Liver (tissue), 3 donors: ENCODE measurements at regions not wholly inside any gene's neighbourhood (a gene's known extent, or its start where the extent isn't known, plus 50 kb on each side); places are given as distances from the start of the nearest gene placed in this dataset.

Source experiments
- ATF3 ChIP-seq: IDR thresholded peaks from 2 replicates; pipeline ENCODE4 v1.6.1; 2016; ENCODE audit warnings: antibody characterized with exemption
- EGR1 ChIP-seq, 2 donors: IDR thresholded peaks; 2 replicates each; pipeline ENCODE4 v1.6.1; 2016 to 2018; ENCODE audit warnings: antibody characterized with exemption in 2 of 2, low read depth in 2 of 2
- GABPA ChIP-seq, 2 donors: IDR thresholded peaks in 1 of 2; conservative IDR thresholded peaks in 1 of 2; 2 replicates each; pipeline ENCODE4 v1.6.1; 2016; ENCODE audit warnings: antibody characterized with exemption in 2 of 2, mild to moderate bottlenecking in 1 of 2, moderate library complexity in 1 of 2
- JUND ChIP-seq, 2 donors: IDR thresholded peaks; 2 replicates each; pipeline ENCODE4 v1.6.1; 2016; ENCODE audit warnings: antibody characterized with exemption in 2 of 2
- REST ChIP-seq: IDR thresholded peaks from 2 replicates; pipeline ENCODE4 v1.6.1; 2016; ENCODE audit warnings: antibody characterized with exemption, mild to moderate bottlenecking
- SP1 ChIP-seq: IDR thresholded peaks from 2 replicates; pipeline ENCODE4 v1.6.1; 2018; ENCODE audit warnings: antibody characterized with exemption, mild to moderate bottlenecking
- TAF1 ChIP-seq: conservative IDR thresholded peaks from 2 replicates; pipeline ENCODE4 v1.6.1; 2016; ENCODE audit warnings: antibody characterized with exemption, mild to moderate bottlenecking
- YY1 ChIP-seq: IDR thresholded peaks from 2 replicates; pipeline ENCODE4 v1.6.1; 2016; ENCODE audit warnings: antibody characterized with exemption, mild to moderate bottlenecking
- TF ChIP-seq, protein P1 (sequence below): fragments of 150-350 bp; IDR thresholded peaks from 2 replicates; pipeline ENCODE4 v1.5.1; 2017; ENCODE audit warnings: improper control_type of control experiment, low read depth, low read length; ENCODE audit not compliant: missing input control
- TF ChIP-seq, protein P2 (sequence below): IDR thresholded peaks from 2 replicates; pipeline ENCODE4 v1.6.1; 2016; ENCODE audit warnings: antibody characterized with exemption
- donor health status: healthy.
- donor health status: healthy.

DNA sequence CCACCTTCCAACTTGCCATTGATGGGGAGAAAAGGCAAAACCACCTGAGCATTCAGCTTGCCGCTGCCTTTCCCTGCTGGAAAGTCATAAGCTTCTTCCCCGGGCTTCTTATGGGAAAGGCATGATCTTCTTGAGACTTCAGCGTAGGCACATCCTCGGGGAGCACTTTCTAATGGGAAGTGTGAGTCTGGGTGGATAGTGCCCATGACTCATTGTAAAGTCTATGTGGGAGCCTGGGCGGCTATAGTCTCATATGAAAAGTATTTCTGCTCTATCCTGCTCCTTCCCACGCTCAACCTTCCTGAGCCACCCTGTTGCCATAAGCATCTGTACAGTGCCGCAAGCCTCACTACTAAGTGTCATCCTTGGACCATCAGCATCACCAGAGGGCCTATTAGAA lies 309.9 kb upstream of the THBS1 start:
- TF ChIP-seq, protein P1, sequence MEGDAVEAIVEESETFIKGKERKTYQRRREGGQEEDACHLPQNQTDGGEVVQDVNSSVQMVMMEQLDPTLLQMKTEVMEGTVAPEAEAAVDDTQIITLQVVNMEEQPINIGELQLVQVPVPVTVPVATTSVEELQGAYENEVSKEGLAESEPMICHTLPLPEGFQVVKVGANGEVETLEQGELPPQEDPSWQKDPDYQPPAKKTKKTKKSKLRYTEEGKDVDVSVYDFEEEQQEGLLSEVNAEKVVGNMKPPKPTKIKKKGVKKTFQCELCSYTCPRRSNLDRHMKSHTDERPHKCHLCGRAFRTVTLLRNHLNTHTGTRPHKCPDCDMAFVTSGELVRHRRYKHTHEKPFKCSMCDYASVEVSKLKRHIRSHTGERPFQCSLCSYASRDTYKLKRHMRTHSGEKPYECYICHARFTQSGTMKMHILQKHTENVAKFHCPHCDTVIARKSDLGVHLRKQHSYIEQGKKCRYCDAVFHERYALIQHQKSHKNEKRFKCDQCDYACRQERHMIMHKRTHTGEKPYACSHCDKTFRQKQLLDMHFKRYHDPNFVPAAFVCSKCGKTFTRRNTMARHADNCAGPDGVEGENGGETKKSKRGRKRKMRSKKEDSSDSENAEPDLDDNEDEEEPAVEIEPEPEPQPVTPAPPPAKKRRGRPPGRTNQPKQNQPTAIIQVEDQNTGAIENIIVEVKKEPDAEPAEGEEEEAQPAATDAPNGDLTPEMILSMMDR, result no peak
- TF ChIP-seq SP1 (no peak), YY1 (no peak), EGR1 (IDR thresholded peaks at IDR 0.05; ENCODE audit: low read depth in 2 of 2) (no peak), GABPA (IDR thresholded peaks at IDR 0.05 in 1 of 2, conservative IDR thresholded peaks at IDR 0.05 in 1 of 2) (no peak), REST (no peak), ATF3 (no peak), JUND (IDR thresholded peaks at IDR 0.05) (no peak), TAF1 (no peak)
- TF ChIP-seq, protein P2, sequence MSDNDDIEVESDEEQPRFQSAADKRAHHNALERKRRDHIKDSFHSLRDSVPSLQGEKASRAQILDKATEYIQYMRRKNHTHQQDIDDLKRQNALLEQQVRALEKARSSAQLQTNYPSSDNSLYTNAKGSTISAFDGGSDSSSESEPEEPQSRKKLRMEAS, result no peak
